ENCODE measurements at regions not wholly inside any gene's neighbourhood (a gene's known extent, or its start where the extent isn't known, plus 50 kb on each side); places are given as distances from the start of the nearest gene placed in this dataset.

- TF ChIP-seq CTCF (IDR thresholded peaks at IDR 0.05) (no peak), EZH2 (IDR thresholded peaks at IDR 0.05; ENCODE audit: borderline replicate concordance, insufficient read depth, low read depth, low read length, poor library complexity, severe bottlenecking) (no peak)
These were observed 85.6 kb upstream of the CARMIL1 start for GRCh38 chr6:25193460-25194171.
